K562 (cell line): ENCODE measurements at regions not wholly inside any gene's neighbourhood (a gene's known extent, or its start where the extent isn't known, plus 50 kb on each side); places are given as distances from the start of the nearest gene placed in this dataset.

ENCODE experiments used
- ATAC-seq: fragments of 200-7000 bp; cut with Tn5 transposase; 3 replicates; pipeline ENCODE4 v1.9.1; 2020; ENCODE audit warnings: moderate library complexity
- BruUV-seq: library from RNA; stranded (reverse); fragments of 400-500 nt; replicated peaks from 2 replicates; lab custom pipeline; 2021; lab: Mats Ljungman, UMichigan
- CTCF ChIA-PET: fragments of 300-600 bp; formaldehyde crosslinking; extraction: SDS; loops from one replicate; lab custom pipeline; 2021; ENCODE audit warnings: low intra/inter-chr PET ratio; lab: Yijun Ruan, JAX
- POLR2A ChIA-PET: fragments of 300-600, 350-650 bp; sonication (Branson Sonifier 250); formaldehyde crosslinking; extraction: SDS; loops from one replicate; lab custom pipeline; 2021; ENCODE audit warnings: antibody characterized with exemption, inconsistent platforms; lab: Yijun Ruan, JAX
- DNase-seq, 4 experiments: peaks; one replicate each; pipeline versions ENCODE4 v3.0.0 to v3.0.0-alpha.2; 2011 to 2018; ENCODE audit warnings: low spot score in 3 of 4, mixed read lengths in 3 of 4; ENCODE audit errors: extremely low read depth in 1 of 4
- FAIRE-seq: peaks from 2 replicates; lab custom pipeline; 2011; peaks lifted over from hg19 to GRCh38; lab: Jason Lieb, UNC
- H2AFZ ChIP-seq: 2 replicates; pipeline ENCODE4 v1.6.0; 2011; ENCODE audit warnings: low read depth, low read length, control low read depth, inconsistent platforms
- H3K27ac ChIP-seq: fragments of 200-600 bp; 3 replicates; pipeline ENCODE4 v1.8.0; 2011; ENCODE audit warnings: low read depth, mild to moderate bottlenecking, control low read depth, inconsistent platforms, low read length, moderate library complexity, mixed read lengths; ENCODE audit errors: extremely low read depth
- H3K27me3 ChIP-seq, 2 experiments: fragments of 300-600 bp in 1 of 2; 2 replicates in 1 of 2; 3 replicates in 1 of 2; pipeline versions ENCODE4 v1.6.0 to v1.8.0; 2011; ENCODE audit warnings: inconsistent platforms in 2 of 2, low read length in 2 of 2, mild to moderate bottlenecking in 1 of 2, mixed read lengths in 1 of 2, moderate library complexity in 1 of 2; ENCODE audit not compliant: control insufficient read depth in 2 of 2, insufficient read depth in 2 of 2
- H3K36me3 ChIP-seq: fragments of 300-600 bp; 3 replicates; pipeline ENCODE4 v1.8.0; 2011; ENCODE audit warnings: mild to moderate bottlenecking, low read length, inconsistent platforms; ENCODE audit not compliant: control insufficient read depth, insufficient read depth
- H3K4me1 ChIP-seq, 2 experiments: fragments of 200-600 bp in 1 of 2; replicated peaks in 1 of 2; 2 replicates in 1 of 2; 3 replicates in 1 of 2; pipeline versions ENCODE4 v1.5.1 to v1.8.0; 2011; ENCODE audit warnings: inconsistent platforms in 2 of 2, low read length in 2 of 2, mild to moderate bottlenecking in 1 of 2, mixed read lengths in 1 of 2, moderate library complexity in 1 of 2; ENCODE audit not compliant: control insufficient read depth in 2 of 2, insufficient read depth in 2 of 2
- H3K4me2 ChIP-seq: 2 replicates; pipeline ENCODE4 v1.6.1; 2011; ENCODE audit warnings: low read length, control low read depth, inconsistent platforms, mixed read lengths; ENCODE audit not compliant: insufficient read depth
- H3K4me3 ChIP-seq: fragments of 200-600 bp; sonication (generic), shearing (Covaris generic); 2 replicates; pipeline ENCODE4 v1.5.1; 2016; ENCODE audit warnings: control low read depth, inconsistent platforms
- H3K79me2 ChIP-seq: fragments of 200-600 bp; 3 replicates; pipeline ENCODE4 v1.8.0; 2011; ENCODE audit warnings: low read length, inconsistent platforms; ENCODE audit not compliant: control insufficient read depth, insufficient read depth
- H3K9ac ChIP-seq, 2 experiments: 2 replicates each; pipeline versions ENCODE4 v1.6.0 to v1.6.1; 2011; ENCODE audit warnings: low read depth in 2 of 2, low read length in 2 of 2, control low read depth in 1 of 2, inconsistent platforms in 1 of 2, mild to moderate bottlenecking in 1 of 2, mixed read lengths in 1 of 2; ENCODE audit not compliant: insufficient read depth in 1 of 2
- H3K9me1 ChIP-seq: one replicate; pipeline ENCODE4 v1.6.0; 2011; ENCODE audit warnings: inconsistent platforms, mild to moderate bottlenecking, low read length, moderate library complexity; ENCODE audit not compliant: control insufficient read depth, insufficient read depth
- H3K9me3 ChIP-seq: replicated peaks from 2 replicates; pipeline ENCODE4 v1.5.1; 2011; ENCODE audit warnings: low read depth, low read length, inconsistent platforms; ENCODE audit not compliant: control insufficient read depth, insufficient read depth
- H4K20me1 ChIP-seq: replicated peaks from 2 replicates; pipeline ENCODE4 v1.6.1; 2011; ENCODE audit warnings: low read length, inconsistent platforms, mixed read lengths; ENCODE audit not compliant: control insufficient read depth, insufficient read depth
- MXI1 ChIP-seq: IDR thresholded peaks from 2 replicates; pipeline ENCODE4 v1.6.1; 2011; ENCODE audit warnings: low read depth, mild to moderate bottlenecking, improper control_type of control experiment, low read length
- PHB ChIP-seq: fragments of 250-450 bp; sonication (Bioruptor Pico); IDR thresholded peaks from 2 replicates; pipeline ENCODE4 v1.5.0; 2021
- SRF ChIP-seq, 2 experiments: fragments of 250-450, 450-650 bp in 1 of 2; sonication (Bioruptor Pico) in 1 of 2; sonication (generic) in 1 of 2; formaldehyde crosslinking; IDR thresholded peaks; 2 replicates each; pipeline versions ENCODE4 v1.5.0 to v1.5.1; 2020 to 2022; ENCODE audit warnings: mild to moderate bottlenecking in 1 of 2, missing genetic modification reagents in 1 of 2
- ZNF175 ChIP-seq: fragments of 200-800 bp; sonication (Bioruptor generic); IDR thresholded peaks from 2 replicates; pipeline ENCODE4 v1.6.1; 2016; ENCODE audit warnings: low read depth, mild to moderate bottlenecking, missing genetic modification characterization, missing compliant biosample characterization
- WGBS: fragments of 100-300 bp; shearing (Covaris generic); methylation state at CpG from one replicate; pipeline ENCODE4 v1.1.6; 2016; ENCODE audit warnings: low coverage, mixed read lengths; ENCODE audit not compliant: insufficient coverage; ENCODE audit errors: missing lambda C conversion rate; 5-methylcytosine and 5-hydroxymethylcytosine counted together
- in situ Hi-C: fragments of 300-500 bp; cut with MboI; formaldehyde crosslinking; loops from 4 replicates; pipeline ENCODE4 v1.15.0; 2018; ENCODE audit warnings: inconsistent platforms, mixed read lengths
- intact Hi-C: fragments of 100-400 bp; cut with micrococcal nuclease; formaldehyde crosslinking; loops from 2 replicates; pipeline ENCODE4 v1.14.2; 2022
- TF ChIP-seq, protein P1 (sequence below): sonication (generic); formaldehyde crosslinking; IDR thresholded peaks from 2 replicates; pipeline ENCODE4 v1.8.0; 2023; ENCODE audit warnings: mild to moderate bottlenecking, missing genetic modification reagents
- TF ChIP-seq, protein P2 (sequence below): fragments of 200-800 bp; sonication (Bioruptor generic); IDR thresholded peaks from 2 replicates; pipeline ENCODE4 v1.6.1; 2016; ENCODE audit warnings: missing genetic modification characterization, missing compliant biosample characterization
- TF ChIP-seq, protein P3 (sequence below): fragments of 450-650 bp; IDR thresholded peaks from 2 replicates; pipeline ENCODE4 v1.6.1; 2017; ENCODE audit warnings: mild to moderate bottlenecking, moderate library complexity
- TF ChIP-seq, protein P4 (sequence below), 3 experiments: IDR thresholded peaks in 2 of 3; conservative IDR thresholded peaks in 1 of 3; 2 replicates each; pipeline ENCODE4 v1.5.1; 2011 to 2012; ENCODE audit warnings: low read length in 3 of 3, mild to moderate bottlenecking in 3 of 3, control low read depth in 2 of 3, improper control_type of control experiment in 1 of 3, inconsistent platforms in 1 of 3, low read depth in 1 of 3, mixed read lengths in 1 of 3, moderate library complexity in 1 of 3; ENCODE audit not compliant: insufficient read depth in 2 of 3

DNA sequence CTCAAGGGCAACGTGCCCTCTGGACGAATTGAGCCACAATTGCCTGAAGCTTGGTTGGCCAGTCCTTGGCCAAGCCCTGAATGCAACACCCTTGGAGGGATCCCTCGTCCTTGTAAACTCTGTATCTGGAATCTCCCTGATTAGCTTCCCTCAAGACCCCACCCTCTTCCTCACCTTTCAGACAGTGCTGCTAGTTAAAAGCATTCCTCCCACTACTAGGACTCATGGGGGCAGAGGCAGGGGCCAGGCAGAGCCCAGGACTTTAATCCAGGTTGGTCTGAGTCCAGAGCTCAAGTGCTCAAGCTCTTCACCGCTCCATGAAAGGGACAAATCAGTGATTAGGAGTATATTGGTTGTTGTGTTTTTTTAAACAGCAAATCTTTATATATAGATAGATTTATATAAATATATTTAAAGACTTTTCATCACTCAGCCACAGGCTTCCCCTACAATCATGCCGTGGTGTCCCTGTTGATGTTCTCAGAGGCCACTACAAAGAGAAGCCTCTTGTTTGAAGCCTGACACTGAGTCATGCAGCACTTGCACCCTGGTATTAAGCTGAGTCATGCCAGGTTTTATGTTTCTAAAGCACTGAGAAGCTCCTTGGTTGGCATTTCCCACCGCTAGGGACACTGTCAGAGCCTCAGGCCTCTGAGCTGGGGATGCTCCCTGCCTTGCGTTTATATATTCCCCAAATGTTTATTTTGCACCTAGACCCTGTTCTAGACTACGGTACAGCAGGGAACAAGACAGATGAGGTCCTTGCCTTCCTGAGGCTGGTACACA, 53.8 kb upstream of the GSC start:
- H4K20me1 ChIP-seq = no peaks in the 10 kb centered on the region
- H3K9me3 ChIP-seq = no peaks in the 10 kb centered on the region
- POLR2A ChIA-PET = interaction anchor here (0.5 kb wide), 1 partner anchor 15 kb away, joined by 3 read pairs; no protein-coding TSS in a partner anchor
- H3K4me1 ChIP-seq = no peaks in the 10 kb centered on the region
- no peak overlapping the region for H2AFZ ChIP-seq
- DNase-seq = peak; percentile 7 to 10 (median 8)
- no peaks in the 10 kb centered on the region for H3K36me3 ChIP-seq
- WGBS = 0% methylated on average over 7 of the region's 8 CpGs
- in situ Hi-C loops = no loop called here
- no peak overlapping the region for H3K4me2 ChIP-seq
- H3K27ac ChIP-seq = no peak overlapping the region
- H3K4me3 ChIP-seq = no peak overlapping the region
- H3K9me1 ChIP-seq = no peaks in the 10 kb centered on the region
- intact Hi-C loops = no loop called here
- 0 out of 3 replicates have a peak, but pooled peaks have one; percentile 28 for ATAC-seq
- no peak for FAIRE-seq
- no TSS peak for BruUV-seq
- no peaks in the 10 kb centered on the region for H3K79me2 ChIP-seq
- no peak overlapping the region for H3K9ac ChIP-seq
- H3K27me3 ChIP-seq = no peaks in the 10 kb centered on the region
- CTCF ChIA-PET = no interaction called here
- TF ChIP-seq, protein P1, sequence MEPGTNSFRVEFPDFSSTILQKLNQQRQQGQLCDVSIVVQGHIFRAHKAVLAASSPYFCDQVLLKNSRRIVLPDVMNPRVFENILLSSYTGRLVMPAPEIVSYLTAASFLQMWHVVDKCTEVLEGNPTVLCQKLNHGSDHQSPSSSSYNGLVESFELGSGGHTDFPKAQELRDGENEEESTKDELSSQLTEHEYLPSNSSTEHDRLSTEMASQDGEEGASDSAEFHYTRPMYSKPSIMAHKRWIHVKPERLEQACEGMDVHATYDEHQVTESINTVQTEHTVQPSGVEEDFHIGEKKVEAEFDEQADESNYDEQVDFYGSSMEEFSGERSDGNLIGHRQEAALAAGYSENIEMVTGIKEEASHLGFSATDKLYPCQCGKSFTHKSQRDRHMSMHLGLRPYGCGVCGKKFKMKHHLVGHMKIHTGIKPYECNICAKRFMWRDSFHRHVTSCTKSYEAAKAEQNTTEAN = no peak
- TF ChIP-seq PHB (CRISPR knock-in tag) (no peak), ZNF175 (no peak), MXI1 (no peak), SRF (CRISPR knock-in tag; IDR thresholded peaks at IDR 0.05) (no peak)
- TF ChIP-seq, protein P2, sequence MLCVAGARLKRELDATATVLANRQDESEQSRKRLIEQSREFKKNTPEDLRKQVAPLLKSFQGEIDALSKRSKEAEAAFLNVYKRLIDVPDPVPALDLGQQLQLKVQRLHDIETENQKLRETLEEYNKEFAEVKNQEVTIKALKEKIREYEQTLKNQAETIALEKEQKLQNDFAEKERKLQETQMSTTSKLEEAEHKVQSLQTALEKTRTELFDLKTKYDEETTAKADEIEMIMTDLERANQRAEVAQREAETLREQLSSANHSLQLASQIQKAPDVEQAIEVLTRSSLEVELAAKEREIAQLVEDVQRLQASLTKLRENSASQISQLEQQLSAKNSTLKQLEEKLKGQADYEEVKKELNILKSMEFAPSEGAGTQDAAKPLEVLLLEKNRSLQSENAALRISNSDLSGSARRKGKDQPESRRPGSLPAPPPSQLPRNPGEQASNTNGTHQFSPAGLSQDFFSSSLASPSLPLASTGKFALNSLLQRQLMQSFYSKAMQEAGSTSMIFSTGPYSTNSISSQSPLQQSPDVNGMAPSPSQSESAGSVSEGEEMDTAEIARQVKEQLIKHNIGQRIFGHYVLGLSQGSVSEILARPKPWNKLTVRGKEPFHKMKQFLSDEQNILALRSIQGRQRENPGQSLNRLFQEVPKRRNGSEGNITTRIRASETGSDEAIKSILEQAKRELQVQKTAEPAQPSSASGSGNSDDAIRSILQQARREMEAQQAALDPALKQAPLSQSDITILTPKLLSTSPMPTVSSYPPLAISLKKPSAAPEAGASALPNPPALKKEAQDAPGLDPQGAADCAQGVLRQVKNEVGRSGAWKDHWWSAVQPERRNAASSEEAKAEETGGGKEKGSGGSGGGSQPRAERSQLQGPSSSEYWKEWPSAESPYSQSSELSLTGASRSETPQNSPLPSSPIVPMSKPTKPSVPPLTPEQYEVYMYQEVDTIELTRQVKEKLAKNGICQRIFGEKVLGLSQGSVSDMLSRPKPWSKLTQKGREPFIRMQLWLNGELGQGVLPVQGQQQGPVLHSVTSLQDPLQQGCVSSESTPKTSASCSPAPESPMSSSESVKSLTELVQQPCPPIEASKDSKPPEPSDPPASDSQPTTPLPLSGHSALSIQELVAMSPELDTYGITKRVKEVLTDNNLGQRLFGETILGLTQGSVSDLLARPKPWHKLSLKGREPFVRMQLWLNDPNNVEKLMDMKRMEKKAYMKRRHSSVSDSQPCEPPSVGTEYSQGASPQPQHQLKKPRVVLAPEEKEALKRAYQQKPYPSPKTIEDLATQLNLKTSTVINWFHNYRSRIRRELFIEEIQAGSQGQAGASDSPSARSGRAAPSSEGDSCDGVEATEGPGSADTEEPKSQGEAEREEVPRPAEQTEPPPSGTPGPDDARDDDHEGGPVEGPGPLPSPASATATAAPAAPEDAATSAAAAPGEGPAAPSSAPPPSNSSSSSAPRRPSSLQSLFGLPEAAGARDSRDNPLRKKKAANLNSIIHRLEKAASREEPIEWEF = no peak
- TF ChIP-seq, protein P3, sequence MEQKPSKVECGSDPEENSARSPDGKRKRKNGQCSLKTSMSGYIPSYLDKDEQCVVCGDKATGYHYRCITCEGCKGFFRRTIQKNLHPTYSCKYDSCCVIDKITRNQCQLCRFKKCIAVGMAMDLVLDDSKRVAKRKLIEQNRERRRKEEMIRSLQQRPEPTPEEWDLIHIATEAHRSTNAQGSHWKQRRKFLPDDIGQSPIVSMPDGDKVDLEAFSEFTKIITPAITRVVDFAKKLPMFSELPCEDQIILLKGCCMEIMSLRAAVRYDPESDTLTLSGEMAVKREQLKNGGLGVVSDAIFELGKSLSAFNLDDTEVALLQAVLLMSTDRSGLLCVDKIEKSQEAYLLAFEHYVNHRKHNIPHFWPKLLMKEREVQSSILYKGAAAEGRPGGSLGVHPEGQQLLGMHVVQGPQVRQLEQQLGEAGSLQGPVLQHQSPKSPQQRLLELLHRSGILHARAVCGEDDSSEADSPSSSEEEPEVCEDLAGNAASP = no peak
- TF ChIP-seq, protein P4, sequence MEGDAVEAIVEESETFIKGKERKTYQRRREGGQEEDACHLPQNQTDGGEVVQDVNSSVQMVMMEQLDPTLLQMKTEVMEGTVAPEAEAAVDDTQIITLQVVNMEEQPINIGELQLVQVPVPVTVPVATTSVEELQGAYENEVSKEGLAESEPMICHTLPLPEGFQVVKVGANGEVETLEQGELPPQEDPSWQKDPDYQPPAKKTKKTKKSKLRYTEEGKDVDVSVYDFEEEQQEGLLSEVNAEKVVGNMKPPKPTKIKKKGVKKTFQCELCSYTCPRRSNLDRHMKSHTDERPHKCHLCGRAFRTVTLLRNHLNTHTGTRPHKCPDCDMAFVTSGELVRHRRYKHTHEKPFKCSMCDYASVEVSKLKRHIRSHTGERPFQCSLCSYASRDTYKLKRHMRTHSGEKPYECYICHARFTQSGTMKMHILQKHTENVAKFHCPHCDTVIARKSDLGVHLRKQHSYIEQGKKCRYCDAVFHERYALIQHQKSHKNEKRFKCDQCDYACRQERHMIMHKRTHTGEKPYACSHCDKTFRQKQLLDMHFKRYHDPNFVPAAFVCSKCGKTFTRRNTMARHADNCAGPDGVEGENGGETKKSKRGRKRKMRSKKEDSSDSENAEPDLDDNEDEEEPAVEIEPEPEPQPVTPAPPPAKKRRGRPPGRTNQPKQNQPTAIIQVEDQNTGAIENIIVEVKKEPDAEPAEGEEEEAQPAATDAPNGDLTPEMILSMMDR (IDR thresholded peaks at IDR 0.05 in 2 of 3, conservative IDR thresholded peaks at IDR 0.05 in 1 of 3; ENCODE audit: insufficient read depth in 2 of 3, low read depth in 1 of 3, low read length in 3 of 3) = 0 out of 6 replicates have a peak, but pooled peaks of 1 of the 3 experiments have one; percentile 15
